ENCODE measurements at regions not wholly inside any gene's neighbourhood (a gene's known extent, or its start where the extent isn't known, plus 50 kb on each side); places are given as distances from the start of the nearest gene placed in this dataset.

DNA sequence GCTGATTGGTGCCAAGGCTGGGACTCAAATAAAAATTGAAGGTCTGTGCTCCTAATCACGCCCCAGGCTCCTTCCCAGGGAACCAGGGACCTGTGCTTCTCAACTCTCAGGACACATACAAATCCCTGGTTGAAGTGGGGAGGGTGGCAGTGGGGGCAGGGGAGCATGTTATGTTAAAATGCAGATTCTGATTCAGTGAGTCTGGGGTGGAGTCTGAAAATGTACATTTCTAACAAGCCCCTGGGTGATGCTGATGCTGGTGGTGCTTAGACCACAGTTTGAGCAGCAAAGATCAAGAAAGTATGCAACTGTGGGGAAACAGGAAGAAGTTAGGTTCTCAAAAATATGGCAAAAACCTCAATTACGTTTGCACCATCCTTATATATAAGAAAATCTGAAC, 236.5 kb downstream of the MAGEB17 start:
- H3K4me1 ChIP-seq: no peaks in the 10 kb centered on the region
- TF ChIP-seq POLR2A (IDR thresholded peaks at IDR 0.05) (no peak), POLR2AphosphoS5 (IDR thresholded peaks at IDR 0.05; ENCODE audit: insufficient read depth in 1 of 2, low read depth in 1 of 2) (no peak)
- TF ChIP-seq, protein P1, sequence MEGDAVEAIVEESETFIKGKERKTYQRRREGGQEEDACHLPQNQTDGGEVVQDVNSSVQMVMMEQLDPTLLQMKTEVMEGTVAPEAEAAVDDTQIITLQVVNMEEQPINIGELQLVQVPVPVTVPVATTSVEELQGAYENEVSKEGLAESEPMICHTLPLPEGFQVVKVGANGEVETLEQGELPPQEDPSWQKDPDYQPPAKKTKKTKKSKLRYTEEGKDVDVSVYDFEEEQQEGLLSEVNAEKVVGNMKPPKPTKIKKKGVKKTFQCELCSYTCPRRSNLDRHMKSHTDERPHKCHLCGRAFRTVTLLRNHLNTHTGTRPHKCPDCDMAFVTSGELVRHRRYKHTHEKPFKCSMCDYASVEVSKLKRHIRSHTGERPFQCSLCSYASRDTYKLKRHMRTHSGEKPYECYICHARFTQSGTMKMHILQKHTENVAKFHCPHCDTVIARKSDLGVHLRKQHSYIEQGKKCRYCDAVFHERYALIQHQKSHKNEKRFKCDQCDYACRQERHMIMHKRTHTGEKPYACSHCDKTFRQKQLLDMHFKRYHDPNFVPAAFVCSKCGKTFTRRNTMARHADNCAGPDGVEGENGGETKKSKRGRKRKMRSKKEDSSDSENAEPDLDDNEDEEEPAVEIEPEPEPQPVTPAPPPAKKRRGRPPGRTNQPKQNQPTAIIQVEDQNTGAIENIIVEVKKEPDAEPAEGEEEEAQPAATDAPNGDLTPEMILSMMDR (IDR thresholded peaks at IDR 0.05): no peak
- no peaks in the 10 kb centered on the region for H3K27me3 ChIP-seq
- no peak for DNase-seq (ENCODE audit: extremely low spot score in 2 of 2)
- H3K4me3 ChIP-seq: no peak overlapping the region
- no peaks in the 10 kb centered on the region for H3K9me3 ChIP-seq
- H3K27ac ChIP-seq: no peak overlapping the region
- intact Hi-C loops (cut with DNase I): no loop called here
- H3K36me3 ChIP-seq: no peaks in the 10 kb centered on the region

DNA sequence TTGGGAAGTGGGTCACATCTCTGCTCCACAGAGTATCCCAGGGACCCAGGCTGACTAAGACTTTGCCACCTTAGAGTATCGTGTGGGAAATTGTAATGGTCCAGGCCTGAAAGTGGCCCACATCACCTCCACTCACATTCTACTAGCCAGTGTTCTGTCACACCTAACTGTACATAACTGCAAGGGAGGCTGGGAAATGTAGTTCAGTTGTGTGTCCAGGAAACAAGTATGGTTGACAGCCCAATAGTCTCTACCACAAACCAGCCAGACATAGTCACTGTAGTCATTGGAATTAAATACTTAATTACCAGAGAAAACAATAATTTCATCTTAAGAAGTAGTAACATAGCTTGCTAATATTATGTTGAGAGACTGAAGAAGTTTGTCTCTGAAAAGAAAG, 233.4 kb upstream of the S100G start:
- H3K4me3 ChIP-seq: no peak overlapping the region
- H3K36me3 ChIP-seq: no peaks in the 10 kb centered on the region
- H3K4me1 ChIP-seq: no peaks in the 10 kb centered on the region
- DNase-seq (ENCODE audit: extremely low spot score in 2 of 2): no peak
- no peaks in the 10 kb centered on the region for H3K27me3 ChIP-seq
- no peaks in the 10 kb centered on the region for H3K9me3 ChIP-seq
- no peak overlapping the region for H3K27ac ChIP-seq
- TF ChIP-seq, protein P1 (IDR thresholded peaks at IDR 0.05): no peak
- no peak for TF ChIP-seq POLR2AphosphoS5 (IDR thresholded peaks at IDR 0.05; ENCODE audit: insufficient read depth in 1 of 2, low read depth in 1 of 2)
- no peak for TF ChIP-seq POLR2A (IDR thresholded peaks at IDR 0.05)
- intact Hi-C loops (cut with DNase I): no loop called here

DNA sequence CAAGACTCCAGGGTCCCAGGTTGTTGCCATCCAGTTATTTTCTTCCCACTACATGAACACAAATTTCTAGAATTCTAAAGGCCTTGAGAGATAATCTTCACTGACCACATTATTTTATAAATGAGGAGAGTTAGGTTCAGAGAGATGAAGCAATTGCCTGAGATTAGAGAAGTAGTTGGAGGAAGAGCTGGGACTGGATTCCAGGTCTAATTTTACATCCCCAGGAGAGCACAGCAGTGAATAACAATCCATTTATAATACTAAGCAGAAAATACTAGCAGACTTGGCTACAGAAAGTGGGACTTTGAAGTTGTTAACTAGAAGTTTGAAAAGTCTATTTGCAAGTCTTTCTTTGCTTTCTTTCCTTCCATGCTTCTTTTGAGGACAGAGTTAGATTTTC, 231.3 kb upstream of the S100G start:
- intact Hi-C loops (cut with DNase I): no loop called here
- TF ChIP-seq, protein P1 (IDR thresholded peaks at IDR 0.05): no peak
- no peak for TF ChIP-seq POLR2AphosphoS5 (IDR thresholded peaks at IDR 0.05; ENCODE audit: insufficient read depth in 1 of 2, low read depth in 1 of 2)
- no peak for TF ChIP-seq POLR2A (IDR thresholded peaks at IDR 0.05)
- DNase-seq (ENCODE audit: extremely low spot score in 2 of 2): no peak
- Histone ChIP-seq H3K9me3 (no peaks in the 10 kb centered on the region), H3K27ac (no peak overlapping the region), H3K4me1 (no peaks in the 10 kb centered on the region), H3K4me3 (no peak overlapping the region), H3K36me3 (no peaks in the 10 kb centered on the region), H3K27me3 (no peaks in the 10 kb centered on the region)

DNA sequence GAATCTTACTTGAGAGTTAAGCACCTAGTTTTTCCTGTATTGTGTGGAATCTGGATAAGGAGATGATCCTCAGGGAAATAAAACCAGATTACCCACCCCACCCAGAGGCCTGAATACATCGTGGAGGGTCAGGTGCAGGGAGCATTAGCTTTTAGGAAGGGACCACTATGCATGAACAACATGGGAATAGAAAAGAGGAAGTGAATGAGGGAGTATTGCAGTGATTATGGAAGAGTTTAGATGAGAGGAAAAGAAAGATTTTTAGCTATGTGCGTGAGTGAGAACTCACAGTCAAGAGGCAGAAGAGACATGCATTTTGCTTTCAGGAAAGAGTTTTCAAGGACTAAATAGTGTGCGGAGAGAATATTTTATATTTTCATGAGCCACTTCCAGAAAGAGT, 222.3 kb upstream of the S100G start:
- H3K4me1 ChIP-seq: no peaks in the 10 kb centered on the region
- no peaks in the 10 kb centered on the region for H3K9me3 ChIP-seq
- no peaks in the 10 kb centered on the region for H3K36me3 ChIP-seq
- H3K27me3 ChIP-seq: no peaks in the 10 kb centered on the region
- no peak overlapping the region for H3K4me3 ChIP-seq
- DNase-seq (ENCODE audit: extremely low spot score in 2 of 2): no peak
- TF ChIP-seq, protein P1 (IDR thresholded peaks at IDR 0.05): no peak
- TF ChIP-seq POLR2A (IDR thresholded peaks at IDR 0.05) (no peak), POLR2AphosphoS5 (IDR thresholded peaks at IDR 0.05; ENCODE audit: insufficient read depth in 1 of 2, low read depth in 1 of 2) (no peak)
- H3K27ac ChIP-seq: no peak overlapping the region
- intact Hi-C loops (cut with DNase I): no loop called here

DNA sequence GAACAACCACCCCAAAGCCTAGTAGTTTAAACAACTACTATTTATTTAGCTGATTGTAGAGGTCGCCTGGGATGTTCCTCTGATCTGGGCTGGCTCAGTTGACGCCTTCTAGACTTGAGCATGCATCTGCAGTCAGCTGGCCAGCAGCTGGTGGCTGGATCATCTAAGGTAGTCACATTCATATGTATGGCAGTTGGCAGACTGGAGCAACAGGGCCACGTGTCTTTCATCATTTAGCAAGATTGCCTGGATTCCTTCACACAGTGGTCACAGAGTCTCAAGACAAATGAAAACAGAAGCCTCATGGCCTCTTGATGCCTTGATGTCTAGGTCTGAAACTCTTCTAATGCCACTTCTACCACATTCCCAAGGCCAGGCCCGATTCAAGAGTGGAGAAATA, 220.6 kb upstream of the S100G start:
- Histone ChIP-seq H3K36me3 (no peaks in the 10 kb centered on the region), H3K9me3 (no peaks in the 10 kb centered on the region), H3K4me1 (no peaks in the 10 kb centered on the region), H3K27me3 (no peaks in the 10 kb centered on the region), H3K27ac (no peak overlapping the region), H3K4me3 (no peak overlapping the region)
- intact Hi-C loops (cut with DNase I): no loop called here
- TF ChIP-seq POLR2AphosphoS5 (IDR thresholded peaks at IDR 0.05; ENCODE audit: insufficient read depth in 1 of 2, low read depth in 1 of 2): no peak
- TF ChIP-seq POLR2A (IDR thresholded peaks at IDR 0.05): no peak
- TF ChIP-seq, protein P1 (IDR thresholded peaks at IDR 0.05): no peak
- no peak for DNase-seq (ENCODE audit: extremely low spot score in 2 of 2)

Data from vagina (tissue), 2 donors.